ENCODE measurements at regions not wholly inside any gene's neighbourhood (a gene's known extent, or its start where the extent isn't known, plus 50 kb on each side); places are given as distances from the start of the nearest gene placed in this dataset.
A peak's percentile ranks its signal among the peaks of the same experiment; 100 is the strongest.

GRCh38 chr18:25810736-25811135 lies 279.7 kb downstream of the SS18 start:
- DNase-seq (ENCODE audit: low spot score) = no peak

- DNase-seq (ENCODE audit: low spot score) = no peak
These were observed 284.5 kb downstream of the SS18 start for GRCh38 chr18:25805939-25806338.

- DNase-seq (ENCODE audit: low spot score) = peak; percentile 93
These were observed 285.1 kb downstream of the SS18 start for GRCh38 chr18:25805323-25805722.

- DNase-seq (ENCODE audit: low spot score) = no peak
These were observed 291.2 kb downstream of the SS18 start for GRCh38 chr18:25799231-25799630.

- DNase-seq (ENCODE audit: low spot score) = no peak
These were observed 292.4 kb downstream of the SS18 start for GRCh38 chr18:25798046-25798445.

- no peak for DNase-seq (ENCODE audit: low spot score)
These were observed 295.2 kb downstream of the SS18 start for GRCh38 chr18:25795213-25795612.

GRCh38 chr18:25787276-25787675 lies 303.1 kb downstream of the SS18 start:
- DNase-seq (ENCODE audit: low spot score) = no peak

GRCh38 chr18:25786758-25787157 lies 303.7 kb downstream of the SS18 start:
- peak; percentile 74 for DNase-seq (ENCODE audit: low spot score)

- DNase-seq (ENCODE audit: low spot score) = no peak
These were observed 310.3 kb downstream of the SS18 start for GRCh38 chr18:25780105-25780504.

- no peak for DNase-seq (ENCODE audit: low spot score)
These were observed 318.6 kb downstream of the SS18 start for GRCh38 chr18:25771796-25772195.

GRCh38 chr18:25764777-25765176 lies 325.6 kb downstream of the SS18 start:
- no peak for DNase-seq (ENCODE audit: low spot score)

- no peak for DNase-seq (ENCODE audit: low spot score)
These were observed 331.3 kb downstream of the SS18 start for GRCh38 chr18:25759111-25759510.

GRCh38 chr18:25743646-25744151 lies 346.7 kb downstream of the SS18 start:
- no peak for DNase-seq (ENCODE audit: low spot score)

GRCh38 chr18:25739376-25739775 lies 351.0 kb downstream of the SS18 start:
- DNase-seq (ENCODE audit: low spot score) = no peak

GRCh38 chr18:25737710-25738311 lies 352.6 kb downstream of the SS18 start:
- peak; percentile 93 for DNase-seq (ENCODE audit: low spot score)

GRCh38 chr18:25736516-25736915 lies 353.9 kb downstream of the SS18 start:
- DNase-seq (ENCODE audit: low spot score) = no peak

- DNase-seq (ENCODE audit: low spot score) = no peak
These were observed 355.0 kb downstream of the SS18 start for GRCh38 chr18:25735459-25735858.

GRCh38 chr18:25734336-25734735 lies 356.1 kb downstream of the SS18 start:
- no peak for DNase-seq (ENCODE audit: low spot score)

GRCh38 chr18:25732862-25733261 lies 357.6 kb downstream of the SS18 start:
- DNase-seq (ENCODE audit: low spot score) = no peak

GRCh38 chr18:25729072-25729471 lies 361.3 kb downstream of the SS18 start:
- no peak for DNase-seq (ENCODE audit: low spot score)

- DNase-seq (ENCODE audit: low spot score) = no peak
These were observed 363.0 kb downstream of the SS18 start for GRCh38 chr18:25727281-25727985.

- peak; percentile 17 for DNase-seq (ENCODE audit: low spot score)
These were observed 364.1 kb downstream of the SS18 start for GRCh38 chr18:25726298-25726697.

GRCh38 chr18:25725501-25725900 lies 364.9 kb downstream of the SS18 start:
- no peak for DNase-seq (ENCODE audit: low spot score)

GRCh38 chr18:25724997-25725396 lies 365.4 kb downstream of the SS18 start:
- DNase-seq (ENCODE audit: low spot score) = no peak

Data from AG08395 (cell line).